HG03064 (cell line): ENCODE measurements at regions not wholly inside any gene's neighbourhood (a gene's known extent, or its start where the extent isn't known, plus 50 kb on each side); places are given as distances from the start of the nearest gene placed in this dataset.

Experiments
- ATAC-seq: cut with Tn5 transposase; IDR thresholded peaks from one replicate; pipeline ENCODE4 v1.9.1; 2021; ENCODE audit warnings: low read depth; ENCODE audit not compliant: unreplicated experiment

- peak; percentile 92 for ATAC-seq
Observed at GRCh38 chr10:9613338-9614075, 1404.2 kb upstream of the CELF2 start.

- ATAC-seq, result no peak
Observed at GRCh38 chr10:9615189-9615588, 1402.5 kb upstream of the CELF2 start.

- no peak for ATAC-seq
Observed at GRCh38 chr10:9621216-9621615, 1396.5 kb upstream of the CELF2 start.

- no peak for ATAC-seq
Observed at GRCh38 chr10:9625304-9625703, 1392.4 kb upstream of the CELF2 start.

- ATAC-seq, result no peak
Observed at GRCh38 chr10:9634466-9634865, 1383.2 kb upstream of the CELF2 start.

- ATAC-seq, result no peak
Observed at GRCh38 chr10:9635691-9636090, 1382.0 kb upstream of the CELF2 start.

- ATAC-seq, result no peak
Observed at GRCh38 chr10:9636216-9636615, 1381.5 kb upstream of the CELF2 start.

GRCh38 chr10:9643782-9644181, 1373.9 kb upstream of the CELF2 start:
- no peak for ATAC-seq

- ATAC-seq, result no peak
Observed at GRCh38 chr10:9645404-9645803, 1372.3 kb upstream of the CELF2 start.

GRCh38 chr10:9645928-9646600, 1371.6 kb upstream of the CELF2 start:
- ATAC-seq, result no peak

GRCh38 chr10:9654261-9654660, 1363.4 kb upstream of the CELF2 start:
- ATAC-seq, result no peak

GRCh38 chr10:9656386-9656785, 1361.3 kb upstream of the CELF2 start:
- no peak for ATAC-seq

- ATAC-seq, result no peak
Observed at GRCh38 chr10:9656996-9657395, 1360.7 kb upstream of the CELF2 start.

- no peak for ATAC-seq
Observed at GRCh38 chr10:9657530-9657929, 1360.1 kb upstream of the CELF2 start.

GRCh38 chr10:9668411-9668810, 1349.3 kb upstream of the CELF2 start:
- no peak for ATAC-seq

GRCh38 chr10:9670911-9671310, 1346.8 kb upstream of the CELF2 start:
- no peak for ATAC-seq

GRCh38 chr10:9681655-9682054, 1336.0 kb upstream of the CELF2 start:
- ATAC-seq, result no peak

- no peak for ATAC-seq
Observed at GRCh38 chr10:9682802-9683201, 1334.9 kb upstream of the CELF2 start.

GRCh38 chr10:9684186-9684585, 1333.5 kb upstream of the CELF2 start:
- no peak for ATAC-seq

- ATAC-seq, result no peak
Observed at GRCh38 chr10:9685596-9685995, 1332.1 kb upstream of the CELF2 start.

GRCh38 chr10:9688711-9689110, 1329.0 kb upstream of the CELF2 start:
- no peak for ATAC-seq

GRCh38 chr10:9707216-9707615, 1310.5 kb upstream of the CELF2 start:
- ATAC-seq, result no peak
